ENCODE measurements at regions not wholly inside any gene's neighbourhood (a gene's known extent, or its start where the extent isn't known, plus 50 kb on each side); places are given as distances from the start of the nearest gene placed in this dataset.

DNA sequence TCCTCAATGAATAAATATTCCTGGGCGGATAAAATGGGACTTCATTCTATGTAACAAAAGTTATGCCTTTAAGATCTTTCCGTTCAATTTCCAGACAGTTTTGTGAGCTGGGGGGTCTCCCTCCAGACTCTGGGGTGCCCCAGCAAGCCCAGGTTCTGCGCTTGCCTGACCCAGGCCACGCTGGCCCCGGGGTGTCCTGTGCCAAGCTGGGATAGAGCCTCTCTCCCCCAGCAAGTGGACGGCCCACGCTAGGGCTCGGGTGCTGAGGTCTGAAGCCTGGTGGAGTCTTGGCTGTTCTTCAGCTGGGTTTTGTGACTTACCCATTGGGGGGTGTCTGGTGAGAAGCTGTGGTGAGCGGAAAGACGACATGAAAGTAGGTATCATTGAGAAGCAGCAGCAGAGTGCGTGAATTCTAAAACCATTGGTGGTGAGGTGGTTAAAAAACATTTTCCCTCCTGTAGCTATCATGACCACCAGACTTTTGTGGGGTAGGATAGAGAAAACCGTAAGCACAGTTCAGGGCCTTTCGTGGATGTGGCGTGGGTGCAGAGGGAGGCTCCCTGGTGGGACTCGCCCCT, 346.8 kb downstream of the ANAPC1 start:
- TF ChIP-seq, protein P1, sequence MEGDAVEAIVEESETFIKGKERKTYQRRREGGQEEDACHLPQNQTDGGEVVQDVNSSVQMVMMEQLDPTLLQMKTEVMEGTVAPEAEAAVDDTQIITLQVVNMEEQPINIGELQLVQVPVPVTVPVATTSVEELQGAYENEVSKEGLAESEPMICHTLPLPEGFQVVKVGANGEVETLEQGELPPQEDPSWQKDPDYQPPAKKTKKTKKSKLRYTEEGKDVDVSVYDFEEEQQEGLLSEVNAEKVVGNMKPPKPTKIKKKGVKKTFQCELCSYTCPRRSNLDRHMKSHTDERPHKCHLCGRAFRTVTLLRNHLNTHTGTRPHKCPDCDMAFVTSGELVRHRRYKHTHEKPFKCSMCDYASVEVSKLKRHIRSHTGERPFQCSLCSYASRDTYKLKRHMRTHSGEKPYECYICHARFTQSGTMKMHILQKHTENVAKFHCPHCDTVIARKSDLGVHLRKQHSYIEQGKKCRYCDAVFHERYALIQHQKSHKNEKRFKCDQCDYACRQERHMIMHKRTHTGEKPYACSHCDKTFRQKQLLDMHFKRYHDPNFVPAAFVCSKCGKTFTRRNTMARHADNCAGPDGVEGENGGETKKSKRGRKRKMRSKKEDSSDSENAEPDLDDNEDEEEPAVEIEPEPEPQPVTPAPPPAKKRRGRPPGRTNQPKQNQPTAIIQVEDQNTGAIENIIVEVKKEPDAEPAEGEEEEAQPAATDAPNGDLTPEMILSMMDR (IDR thresholded peaks at IDR 0.05): no peak
- no peak for TF ChIP-seq POLR2AphosphoS5 (IDR thresholded peaks at IDR 0.05; ENCODE audit: low read depth, low read length)
